ENCODE measurements at regions not wholly inside any gene's neighbourhood (a gene's known extent, or its start where the extent isn't known, plus 50 kb on each side); places are given as distances from the start of the nearest gene placed in this dataset.

GRCh38 chr9:75803130-75803529, 87.3 kb upstream of the PCSK5 start:
- ChIA-PET POLR2A (no interaction called here), CTCF (no interaction called here)
- no peak overlapping the region for H3K27ac ChIP-seq (ENCODE audit: low read length)
- no peaks in the 10 kb centered on the region for H3K36me3 ChIP-seq (ENCODE audit: control insufficient read depth, insufficient read depth, low read length)
- no peaks in the 10 kb centered on the region for H3K9me3 ChIP-seq (ENCODE audit: control insufficient read depth, insufficient read depth, low read depth, low read length)
- H3K27me3 ChIP-seq (ENCODE audit: control insufficient read depth, insufficient read depth, low read length) = no peaks in the 10 kb centered on the region
- intact Hi-C loops (cut with micrococcal nuclease; ENCODE audit: unreplicated experiment) (no loop called here), in situ Hi-C loops (cut with HindIII; ENCODE audit: low pct_unique_long_range_greater_than_20kb, low sequenced_read_pairs) (no loop called here)
- H3K4me1 ChIP-seq (ENCODE audit: control insufficient read depth, insufficient read depth, low read length) = no peaks in the 10 kb centered on the region
- DNase-seq (ENCODE audit: low read depth, low spot score) (no peak), ATAC-seq (no peak)
- H3K4me3 ChIP-seq (ENCODE audit: low read depth in 2 of 2, low read length in 2 of 2) = no peak overlapping the region
- TF ChIP-seq CTCF (IDR thresholded peaks at IDR 0.05) (no peak), TCF7L2 (IDR thresholded peaks at IDR 0.05; ENCODE audit: low read depth, low read length) (no peak), REST (IDR thresholded peaks at IDR 0.05; ENCODE audit: insufficient read depth in 1 of 2, low read depth in 2 of 2, low read length in 1 of 2) (no peak), POLR2AphosphoS5 (IDR thresholded peaks at IDR 0.05; ENCODE audit: low read depth, low read length) (no peak), SIN3A (IDR thresholded peaks at IDR 0.05; ENCODE audit: borderline replicate concordance, insufficient read depth, low read depth, low read length) (no peak)
- BruUV-seq (replicated peaks) = no TSS peak

GRCh38 chr9:75810063-75810462, 80.4 kb upstream of the PCSK5 start:
- no peaks in the 10 kb centered on the region for H3K4me1 ChIP-seq (ENCODE audit: control insufficient read depth, insufficient read depth, low read length)
- in situ Hi-C loops (cut with HindIII; ENCODE audit: low pct_unique_long_range_greater_than_20kb, low sequenced_read_pairs) = no loop called here
- DNase-seq (ENCODE audit: low read depth, low spot score) (no peak), ATAC-seq (no peak)
- TF ChIP-seq POLR2AphosphoS5 (IDR thresholded peaks at IDR 0.05; ENCODE audit: low read depth, low read length) (no peak), SIN3A (IDR thresholded peaks at IDR 0.05; ENCODE audit: borderline replicate concordance, insufficient read depth, low read depth, low read length) (no peak), TCF7L2 (IDR thresholded peaks at IDR 0.05; ENCODE audit: low read depth, low read length) (no peak), CTCF (IDR thresholded peaks at IDR 0.05) (no peak), REST (IDR thresholded peaks at IDR 0.05; ENCODE audit: insufficient read depth in 1 of 2, low read depth in 2 of 2, low read length in 1 of 2) (no peak)
- POLR2A ChIA-PET = no interaction called here
- intact Hi-C loops (cut with micrococcal nuclease; ENCODE audit: unreplicated experiment) = no loop called here
- H3K27ac ChIP-seq (ENCODE audit: low read length) = no peak overlapping the region
- no peaks in the 10 kb centered on the region for H3K36me3 ChIP-seq (ENCODE audit: control insufficient read depth, insufficient read depth, low read length)
- no peak overlapping the region for H3K4me3 ChIP-seq (ENCODE audit: low read depth in 2 of 2, low read length in 2 of 2)
- CTCF ChIA-PET = no interaction called here
- H3K9me3 ChIP-seq (ENCODE audit: control insufficient read depth, insufficient read depth, low read depth, low read length) = 0 out of 2 replicates have a peak, but pooled peaks cover 2% of the 10 kb centered on the region
- BruUV-seq (replicated peaks) = no TSS peak
- no peaks in the 10 kb centered on the region for H3K27me3 ChIP-seq (ENCODE audit: control insufficient read depth, insufficient read depth, low read length)
